Smooth muscle cell (in vitro differentiated cells): ENCODE measurements at regions not wholly inside any gene's neighbourhood (a gene's known extent, or its start where the extent isn't known, plus 50 kb on each side); places are given as distances from the start of the nearest gene placed in this dataset.

ENCODE experiments used
- DNase-seq: peaks from one replicate; lab custom pipeline; 2025; ENCODE audit not compliant: unreplicated experiment; lab: John Stamatoyannopoulos, UW
- H2AFZ ChIP-seq: fragments of 200-600 bp; sonication (generic); 2 replicates; pipeline ENCODE4 v1.6.0; 2016; ENCODE audit warnings: antibody characterized with exemption, low read depth, mild to moderate bottlenecking
- H3F3A ChIP-seq: fragments of 200-600 bp; sonication (generic); 2 replicates; pipeline ENCODE4 v1.6.0; 2017; ENCODE audit warnings: antibody characterized with exemption, low read depth
- H3K27ac ChIP-seq: fragments of 200-600 bp; sonication (generic); 2 replicates; pipeline ENCODE4 v1.5.1; 2016; ENCODE audit warnings: low read depth, mild to moderate bottlenecking
- H3K27me3 ChIP-seq: fragments of 200-600 bp; sonication (generic); 2 replicates; pipeline ENCODE4 v1.6.1; 2016; ENCODE audit warnings: low read depth, mild to moderate bottlenecking
- H3K36me3 ChIP-seq: fragments of 200-600 bp; sonication (generic); 2 replicates; pipeline ENCODE4 v1.5.1; 2016; ENCODE audit warnings: low read depth
- H3K4me1 ChIP-seq: fragments of 200-600 bp; sonication (generic); 2 replicates; pipeline ENCODE4 v1.5.1; 2016; ENCODE audit warnings: low read depth
- H3K4me2 ChIP-seq: fragments of 200-600 bp; sonication (generic); 2 replicates; pipeline ENCODE4 v1.6.0; 2016; ENCODE audit warnings: mild to moderate bottlenecking
- H3K4me3 ChIP-seq: fragments of 200-600 bp; sonication (generic); 2 replicates; pipeline ENCODE4 v1.5.1; 2016; ENCODE audit warnings: mild to moderate bottlenecking
- H3K79me2 ChIP-seq: fragments of 200-600 bp; sonication (generic); 2 replicates; pipeline ENCODE4 v1.6.0; 2016; ENCODE audit warnings: low read depth, mild to moderate bottlenecking
- H3K9ac ChIP-seq: fragments of 200-600 bp; sonication (generic); 2 replicates; pipeline ENCODE4 v1.6.0; 2016; ENCODE audit warnings: low read depth
- H3K9me3 ChIP-seq: fragments of 200-600 bp; sonication (generic); replicated peaks from 2 replicates; pipeline ENCODE4 v1.5.1; 2016; ENCODE audit warnings: low read depth
- H4K20me1 ChIP-seq: fragments of 200-600 bp; sonication (generic); 2 replicates; pipeline ENCODE4 v1.6.0; 2016; ENCODE audit warnings: low read depth
- CTCF ChIP-seq: fragments of 200-600 bp; sonication (generic); IDR thresholded peaks from 2 replicates; pipeline ENCODE4 v1.5.1; 2017; ENCODE audit warnings: borderline replicate concordance, mild to moderate bottlenecking, antibody characterized with exemption; ENCODE audit not compliant: insufficient read depth, poor library complexity, severe bottlenecking
- WGBS: methylation state at CpG from one replicate; pipeline ENCODE4 v1.1.7; 2016; ENCODE audit warnings: low lambda C conversion rate; 5-methylcytosine and 5-hydroxymethylcytosine counted together

- 67% methylated on average over 8 of the region's 8 CpGs for whole genome bisulfite sequencing
- Histone ChIP-seq H3K4me3 (no peak overlapping the region), H3K9me3 (no peaks in the 10 kb centered on the region), H4K20me1 (no peaks in the 10 kb centered on the region), H3K9ac (no peak overlapping the region), H3K4me1 (no peaks in the 10 kb centered on the region), H3F3A (no peaks in the 10 kb centered on the region), H3K79me2 (no peaks in the 10 kb centered on the region), H2AFZ (no peak overlapping the region), H3K36me3 (no peaks in the 10 kb centered on the region), H3K27ac (no peak overlapping the region), H3K27me3 (no peaks in the 10 kb centered on the region), H3K4me2 (no peak overlapping the region)
- DNase-seq = no peak
- no peak for TF ChIP-seq CTCF
Measured at GRCh38 chr4:177696438-177696966, 254.3 kb upstream of the AGA start.

GRCh38 chr4:177699365-177700213 lies 257.4 kb upstream of the AGA start:
- Histone ChIP-seq H2AFZ (no peak overlapping the region), H3K27ac (no peak overlapping the region), H4K20me1 (no peaks in the 10 kb centered on the region), H3K79me2 (no peaks in the 10 kb centered on the region), H3K4me3 (no peak overlapping the region), H3K36me3 (no peaks in the 10 kb centered on the region), H3F3A (no peaks in the 10 kb centered on the region), H3K4me1 (no peaks in the 10 kb centered on the region), H3K9ac (no peak overlapping the region), H3K27me3 (no peaks in the 10 kb centered on the region), H3K9me3 (peaks cover 2% of the 10 kb centered on the region), H3K4me2 (no peak overlapping the region)
- no peak for TF ChIP-seq CTCF
- DNase-seq = no peak
- WGBS = 89% methylated on average over 5 of the region's 5 CpGs

- Histone ChIP-seq H4K20me1 (no peaks in the 10 kb centered on the region), H2AFZ (no peak overlapping the region), H3K4me3 (no peak overlapping the region), H3F3A (no peaks in the 10 kb centered on the region), H3K4me1 (no peaks in the 10 kb centered on the region), H3K79me2 (no peaks in the 10 kb centered on the region), H3K27ac (no peak overlapping the region), H3K9me3 (peaks cover under 1% of the 10 kb centered on the region), H3K36me3 (no peaks in the 10 kb centered on the region), H3K27me3 (no peaks in the 10 kb centered on the region), H3K9ac (no peak overlapping the region), H3K4me2 (no peak overlapping the region)
- WGBS = 89% methylated on average over 2 of the region's 2 CpGs
- no peak for DNase-seq
- TF ChIP-seq CTCF = no peak
Measured at GRCh38 chr4:177706916-177707315, 264.7 kb upstream of the AGA start.
